ENCODE measurements at regions not wholly inside any gene's neighbourhood (a gene's known extent, or its start where the extent isn't known, plus 50 kb on each side); places are given as distances from the start of the nearest gene placed in this dataset.
"Not testable (repeated sequence)": the region's sequence is repeated elsewhere in the genome, so short reads cannot be mapped to it uniquely, and the experiment has no call there.

DNA sequence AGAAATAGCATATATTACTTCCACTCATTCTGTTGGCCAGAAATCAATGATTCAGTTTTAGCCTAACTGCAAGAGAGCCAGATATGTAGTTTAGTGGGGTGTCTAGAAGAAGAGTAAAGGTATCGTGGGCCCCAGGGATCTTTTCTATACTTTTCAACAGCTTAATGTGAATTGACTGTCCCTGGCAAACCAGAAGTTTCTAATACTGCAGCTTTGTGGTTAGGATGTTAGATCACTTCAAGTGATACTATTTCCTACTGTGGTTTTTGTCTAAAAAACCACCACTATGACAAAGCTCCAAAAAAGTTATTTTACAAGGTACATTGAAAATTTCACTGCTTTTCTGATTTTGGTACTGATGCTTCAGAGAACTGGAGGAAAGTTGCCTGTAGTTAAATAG lies 1525.1 kb downstream of the KHDRBS2 start:
- TF ChIP-seq, protein P1, sequence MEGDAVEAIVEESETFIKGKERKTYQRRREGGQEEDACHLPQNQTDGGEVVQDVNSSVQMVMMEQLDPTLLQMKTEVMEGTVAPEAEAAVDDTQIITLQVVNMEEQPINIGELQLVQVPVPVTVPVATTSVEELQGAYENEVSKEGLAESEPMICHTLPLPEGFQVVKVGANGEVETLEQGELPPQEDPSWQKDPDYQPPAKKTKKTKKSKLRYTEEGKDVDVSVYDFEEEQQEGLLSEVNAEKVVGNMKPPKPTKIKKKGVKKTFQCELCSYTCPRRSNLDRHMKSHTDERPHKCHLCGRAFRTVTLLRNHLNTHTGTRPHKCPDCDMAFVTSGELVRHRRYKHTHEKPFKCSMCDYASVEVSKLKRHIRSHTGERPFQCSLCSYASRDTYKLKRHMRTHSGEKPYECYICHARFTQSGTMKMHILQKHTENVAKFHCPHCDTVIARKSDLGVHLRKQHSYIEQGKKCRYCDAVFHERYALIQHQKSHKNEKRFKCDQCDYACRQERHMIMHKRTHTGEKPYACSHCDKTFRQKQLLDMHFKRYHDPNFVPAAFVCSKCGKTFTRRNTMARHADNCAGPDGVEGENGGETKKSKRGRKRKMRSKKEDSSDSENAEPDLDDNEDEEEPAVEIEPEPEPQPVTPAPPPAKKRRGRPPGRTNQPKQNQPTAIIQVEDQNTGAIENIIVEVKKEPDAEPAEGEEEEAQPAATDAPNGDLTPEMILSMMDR (conservative IDR thresholded peaks at IDR 0.05; ENCODE audit: low read depth, low read length) = not testable (repeated sequence)
- not testable (repeated sequence) for TF ChIP-seq USF2 (IDR thresholded peaks at IDR 0.05; ENCODE audit: low read depth, low read length); RCOR1 (IDR thresholded peaks at IDR 0.05; ENCODE audit: insufficient replicate concordance, low read length); RAD21 (IDR thresholded peaks at IDR 0.05; ENCODE audit: low read length); RFX5 (IDR thresholded peaks at IDR 0.05; ENCODE audit: low read depth, low read length); POLR2A (IDR thresholded peaks at IDR 0.05; ENCODE audit: low read depth, low read length)

Data from IMR-90 (cell line).